Panc1 (cell line): ENCODE measurements at regions not wholly inside any gene's neighbourhood (a gene's known extent, or its start where the extent isn't known, plus 50 kb on each side); places are given as distances from the start of the nearest gene placed in this dataset.

ENCODE experiments used
- ATAC-seq: fragments of 200-7000 bp; cut with Tn5 transposase; 2 replicates; pipeline ENCODE4 v1.9.1; 2020; ENCODE audit warnings: mild to moderate bottlenecking, moderate library complexity
- BruUV-seq: library from RNA; stranded (reverse); fragments of 400-500 nt; replicated peaks from 2 replicates; lab custom pipeline; 2021; lab: Mats Ljungman, UMichigan
- CTCF ChIA-PET: fragments of 300-600 bp; sonication (Branson Sonifier 250); formaldehyde crosslinking; loops from one replicate; lab custom pipeline; 2022; ENCODE audit warnings: antibody characterized with exemption; lab: Charles Lee
- POLR2A ChIA-PET: fragments of 300-600 bp; sonication (Branson Sonifier 250); formaldehyde crosslinking; loops from one replicate; lab custom pipeline; 2022; ENCODE audit warnings: antibody characterized with exemption; lab: Charles Lee
- DNase-seq: peaks from one replicate; pipeline ENCODE4 v3.0.0-alpha.2; 2010; ENCODE audit warnings: low read depth, low spot score
- H3K27ac ChIP-seq: 2 replicates; pipeline ENCODE4 v1.5.1; 2011; ENCODE audit warnings: mild to moderate bottlenecking, low read length, inconsistent platforms
- H3K27me3 ChIP-seq: fragments of 200-500 bp; sonication (Bioruptor generic); 2 replicates; pipeline ENCODE4 v1.6.0; 2014; ENCODE audit warnings: low read length, inconsistent platforms; ENCODE audit not compliant: control insufficient read depth, insufficient read depth
- H3K36me3 ChIP-seq: fragments of 200-500 bp; sonication (Bioruptor generic); 2 replicates; pipeline ENCODE4 v1.5.1; 2014; ENCODE audit warnings: inconsistent platforms, mild to moderate bottlenecking, low read length, moderate library complexity; ENCODE audit not compliant: control insufficient read depth, insufficient read depth
- H3K4me1 ChIP-seq: 2 replicates; pipeline ENCODE4 v1.5.1; 2011; ENCODE audit warnings: inconsistent platforms, mild to moderate bottlenecking, low read length, moderate library complexity; ENCODE audit not compliant: control insufficient read depth, insufficient read depth
- H3K4me3 ChIP-seq, 2 experiments: 2 replicates each; pipeline ENCODE4 v1.5.1; 2011 to 2012; ENCODE audit warnings: low read depth in 2 of 2, low read length in 2 of 2, mild to moderate bottlenecking in 2 of 2, inconsistent platforms in 1 of 2, moderate library complexity in 1 of 2
- H3K9me3 ChIP-seq: fragments of 200-500 bp; sonication (Bioruptor generic); 2 replicates; pipeline ENCODE4 v1.5.1; 2014; ENCODE audit warnings: low read depth, mild to moderate bottlenecking, inconsistent platforms, low read length, moderate library complexity; ENCODE audit not compliant: control insufficient read depth, insufficient read depth
- POLR2AphosphoS5 ChIP-seq: IDR thresholded peaks from 2 replicates; pipeline ENCODE4 v1.6.1; 2012; ENCODE audit warnings: mild to moderate bottlenecking, low read depth, low read length, moderate library complexity
- SIN3A ChIP-seq: IDR thresholded peaks from 2 replicates; pipeline ENCODE4 v1.6.1; 2012; ENCODE audit warnings: low read depth, mild to moderate bottlenecking, low read length, moderate library complexity, borderline replicate concordance; ENCODE audit not compliant: insufficient read depth
- TCF7L2 ChIP-seq: IDR thresholded peaks from 2 replicates; pipeline ENCODE4 v1.6.1; 2011; ENCODE audit warnings: mild to moderate bottlenecking, low read depth, low read length, inconsistent platforms
- in situ Hi-C: cut with HindIII; loops from 2 replicates; pipeline ENCODE4 v1.10.0; 2016; ENCODE audit warnings: low sequenced_read_pairs, low pct_unique_long_range_greater_than_20kb
- intact Hi-C: fragments of 100-400 bp; cut with micrococcal nuclease; formaldehyde crosslinking; loops from one replicate; pipeline ENCODE4 v1.10.0; 2022; ENCODE audit not compliant: unreplicated experiment
- TF ChIP-seq, protein P1 (sequence below): fragments of 450-650 bp; IDR thresholded peaks from 2 replicates; pipeline ENCODE4 v1.5.1; 2017; ENCODE audit warnings: mild to moderate bottlenecking
- TF ChIP-seq, protein P2 (sequence below), 2 experiments: IDR thresholded peaks; 2 replicates each; pipeline ENCODE4 v1.6.1; 2011 to 2012; ENCODE audit warnings: low read depth in 2 of 2, control low read depth in 1 of 2, low read length in 1 of 2, mild to moderate bottlenecking in 1 of 2, moderate library complexity in 1 of 2; ENCODE audit not compliant: insufficient read depth in 1 of 2

GRCh38 chr15:79180318-79180717 is 89.7 kb upstream of the RASGRF1 start:
- Histone ChIP-seq H3K27me3 (no peaks in the 10 kb centered on the region), H3K4me3 (no peak overlapping the region), H3K27ac (peak overlapping the region; percentile 76), H3K4me1 (peaks cover 27% of the 10 kb centered on the region), H3K9me3 (no peaks in the 10 kb centered on the region), H3K36me3 (no peaks in the 10 kb centered on the region)
- ChIA-PET CTCF (no interaction called here), POLR2A (interaction anchor here (0.6 kb wide), 2 partner anchors 212 to 276 kb away, joined by 3 read pairs; no protein-coding TSS in a partner anchor)
- no TSS peak for BruUV-seq
- DNase-seq = no peak
- intact Hi-C loops (loop anchor here (5.0 kb wide), 2 partner anchors 253 to 268 kb away; no protein-coding TSS in a partner anchor), in situ Hi-C loops (no loop called here)
- TF ChIP-seq, protein P1, sequence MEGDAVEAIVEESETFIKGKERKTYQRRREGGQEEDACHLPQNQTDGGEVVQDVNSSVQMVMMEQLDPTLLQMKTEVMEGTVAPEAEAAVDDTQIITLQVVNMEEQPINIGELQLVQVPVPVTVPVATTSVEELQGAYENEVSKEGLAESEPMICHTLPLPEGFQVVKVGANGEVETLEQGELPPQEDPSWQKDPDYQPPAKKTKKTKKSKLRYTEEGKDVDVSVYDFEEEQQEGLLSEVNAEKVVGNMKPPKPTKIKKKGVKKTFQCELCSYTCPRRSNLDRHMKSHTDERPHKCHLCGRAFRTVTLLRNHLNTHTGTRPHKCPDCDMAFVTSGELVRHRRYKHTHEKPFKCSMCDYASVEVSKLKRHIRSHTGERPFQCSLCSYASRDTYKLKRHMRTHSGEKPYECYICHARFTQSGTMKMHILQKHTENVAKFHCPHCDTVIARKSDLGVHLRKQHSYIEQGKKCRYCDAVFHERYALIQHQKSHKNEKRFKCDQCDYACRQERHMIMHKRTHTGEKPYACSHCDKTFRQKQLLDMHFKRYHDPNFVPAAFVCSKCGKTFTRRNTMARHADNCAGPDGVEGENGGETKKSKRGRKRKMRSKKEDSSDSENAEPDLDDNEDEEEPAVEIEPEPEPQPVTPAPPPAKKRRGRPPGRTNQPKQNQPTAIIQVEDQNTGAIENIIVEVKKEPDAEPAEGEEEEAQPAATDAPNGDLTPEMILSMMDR = no peak
- TF ChIP-seq POLR2AphosphoS5 = no peak
- TF ChIP-seq, protein P2, sequence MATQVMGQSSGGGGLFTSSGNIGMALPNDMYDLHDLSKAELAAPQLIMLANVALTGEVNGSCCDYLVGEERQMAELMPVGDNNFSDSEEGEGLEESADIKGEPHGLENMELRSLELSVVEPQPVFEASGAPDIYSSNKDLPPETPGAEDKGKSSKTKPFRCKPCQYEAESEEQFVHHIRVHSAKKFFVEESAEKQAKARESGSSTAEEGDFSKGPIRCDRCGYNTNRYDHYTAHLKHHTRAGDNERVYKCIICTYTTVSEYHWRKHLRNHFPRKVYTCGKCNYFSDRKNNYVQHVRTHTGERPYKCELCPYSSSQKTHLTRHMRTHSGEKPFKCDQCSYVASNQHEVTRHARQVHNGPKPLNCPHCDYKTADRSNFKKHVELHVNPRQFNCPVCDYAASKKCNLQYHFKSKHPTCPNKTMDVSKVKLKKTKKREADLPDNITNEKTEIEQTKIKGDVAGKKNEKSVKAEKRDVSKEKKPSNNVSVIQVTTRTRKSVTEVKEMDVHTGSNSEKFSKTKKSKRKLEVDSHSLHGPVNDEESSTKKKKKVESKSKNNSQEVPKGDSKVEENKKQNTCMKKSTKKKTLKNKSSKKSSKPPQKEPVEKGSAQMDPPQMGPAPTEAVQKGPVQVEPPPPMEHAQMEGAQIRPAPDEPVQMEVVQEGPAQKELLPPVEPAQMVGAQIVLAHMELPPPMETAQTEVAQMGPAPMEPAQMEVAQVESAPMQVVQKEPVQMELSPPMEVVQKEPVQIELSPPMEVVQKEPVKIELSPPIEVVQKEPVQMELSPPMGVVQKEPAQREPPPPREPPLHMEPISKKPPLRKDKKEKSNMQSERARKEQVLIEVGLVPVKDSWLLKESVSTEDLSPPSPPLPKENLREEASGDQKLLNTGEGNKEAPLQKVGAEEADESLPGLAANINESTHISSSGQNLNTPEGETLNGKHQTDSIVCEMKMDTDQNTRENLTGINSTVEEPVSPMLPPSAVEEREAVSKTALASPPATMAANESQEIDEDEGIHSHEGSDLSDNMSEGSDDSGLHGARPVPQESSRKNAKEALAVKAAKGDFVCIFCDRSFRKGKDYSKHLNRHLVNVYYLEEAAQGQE (IDR thresholded peaks at IDR 0.05; ENCODE audit: insufficient read depth in 1 of 2, low read depth in 2 of 2, low read length in 1 of 2) = no peak
- no peak for TF ChIP-seq TCF7L2
- no peak for TF ChIP-seq SIN3A
- no peak for ATAC-seq

DNA sequence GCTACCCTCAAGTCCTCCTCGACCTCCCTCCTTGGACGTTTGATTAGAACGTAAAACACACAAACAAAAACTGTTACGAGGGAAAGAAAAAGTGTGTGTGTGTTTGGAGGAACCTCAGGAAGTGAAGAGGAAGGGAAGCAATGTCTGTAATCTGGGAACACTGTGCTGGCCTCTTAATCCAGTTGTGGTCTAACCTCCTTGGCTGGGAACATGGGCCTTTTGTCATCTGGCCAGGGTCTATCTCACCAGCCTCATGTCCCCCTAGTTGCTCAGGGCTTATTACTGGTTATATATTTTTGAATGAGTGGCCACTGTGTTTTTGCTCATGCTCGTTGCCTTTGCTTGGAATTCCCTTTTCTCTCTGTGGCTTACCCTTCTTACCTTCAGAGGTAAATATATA is 89.0 kb upstream of the RASGRF1 start:
- H3K27ac ChIP-seq = peak overlapping the region; percentile 76
- peaks cover 27% of the 10 kb centered on the region for H3K4me1 ChIP-seq
- no peaks in the 10 kb centered on the region for H3K27me3 ChIP-seq
- DNase-seq (no peak), ATAC-seq (peak; percentile 10; the same call in 1 of the 2 replicates)
- no peak overlapping the region for H3K4me3 ChIP-seq
- intact Hi-C loops (no loop called here), in situ Hi-C loops (no loop called here)
- no peaks in the 10 kb centered on the region for H3K9me3 ChIP-seq
- TF ChIP-seq SIN3A = no peak
- TF ChIP-seq TCF7L2 = no peak
- TF ChIP-seq POLR2AphosphoS5 = no peak
- TF ChIP-seq, protein P1 = no peak
- TF ChIP-seq, protein P2 (IDR thresholded peaks at IDR 0.05; ENCODE audit: insufficient read depth in 1 of 2, low read depth in 2 of 2, low read length in 1 of 2) = no peak
- ChIA-PET POLR2A (interaction anchor here (0.6 kb wide), 2 partner anchors 212 to 275 kb away, joined by 3 read pairs; no protein-coding TSS in a partner anchor), CTCF (no interaction called here)
- BruUV-seq = no TSS peak
- no peaks in the 10 kb centered on the region for H3K36me3 ChIP-seq
